ENCODE measurements at regions not wholly inside any gene's neighbourhood (a gene's known extent, or its start where the extent isn't known, plus 50 kb on each side); places are given as distances from the start of the nearest gene placed in this dataset.

GRCh38 chr13:50548586-50548985 is 294.9 kb downstream of the DLEU7 start:
- TF ChIP-seq YY1 (tag by site-specific recombination; IDR thresholded peaks at IDR 0.05), result no peak
- TF ChIP-seq ZNF549 (tag by site-specific recombination; IDR thresholded peaks at IDR 0.05), result no peak
- no peak for TF ChIP-seq CTCF (tag by site-specific recombination; IDR thresholded peaks at IDR 0.05)
- no peak for TF ChIP-seq ZNF114 (tag by site-specific recombination; IDR thresholded peaks at IDR 0.05)
- no peak for TF ChIP-seq ZFP37 (tag by site-specific recombination; IDR thresholded peaks at IDR 0.05)
- no peak for TF ChIP-seq ZNF174 (tag by site-specific recombination; IDR thresholded peaks at IDR 0.05)

Measured in HEK293 (cell line).